Hepatocyte (in vitro differentiated cells): ENCODE measurements at regions not wholly inside any gene's neighbourhood (a gene's known extent, or its start where the extent isn't known, plus 50 kb on each side); places are given as distances from the start of the nearest gene placed in this dataset.

Experiments
- DNase-seq: peaks from one replicate; pipeline ENCODE4 v3.0.0-alpha.2; 2016; ENCODE audit warnings: low spot score
- H2AFZ ChIP-seq: fragments of 200-600 bp; sonication (generic); 2 replicates; pipeline ENCODE4 v1.6.0; 2016; ENCODE audit warnings: antibody characterized with exemption, mild to moderate bottlenecking
- H3K27ac ChIP-seq: fragments of 200-600 bp; sonication (generic); 2 replicates; pipeline ENCODE4 v1.5.1; 2016; ENCODE audit warnings: mild to moderate bottlenecking
- H3K27me3 ChIP-seq: fragments of 200-600 bp; sonication (generic); 2 replicates; pipeline ENCODE4 v1.6.1; 2016
- H3K36me3 ChIP-seq: fragments of 200-600 bp; sonication (generic); replicated peaks from 2 replicates; pipeline ENCODE4 v1.5.1; 2016; ENCODE audit warnings: low read depth; ENCODE audit not compliant: insufficient read depth
- H3K4me1 ChIP-seq: fragments of 200-600 bp; sonication (generic); 2 replicates; pipeline ENCODE4 v1.5.1; 2016; ENCODE audit warnings: mild to moderate bottlenecking, moderate library complexity; ENCODE audit not compliant: insufficient read depth
- H3K4me2 ChIP-seq: fragments of 200-600 bp; sonication (generic); 2 replicates; pipeline ENCODE4 v1.6.0; 2016
- H3K4me3 ChIP-seq: fragments of 200-600 bp; sonication (generic); 2 replicates; pipeline ENCODE4 v1.5.1; 2016; ENCODE audit warnings: mild to moderate bottlenecking
- H3K79me2 ChIP-seq: fragments of 200-600 bp; sonication (generic); 2 replicates; pipeline ENCODE4 v1.6.0; 2017; ENCODE audit warnings: mild to moderate bottlenecking
- H3K9me2 ChIP-seq: fragments of 200-600 bp; sonication (generic); replicated peaks from 2 replicates; pipeline ENCODE4 v1.6.0; 2017; ENCODE audit warnings: mild to moderate bottlenecking; ENCODE audit not compliant: insufficient read depth
- H3K9me3 ChIP-seq: fragments of 200-600 bp; sonication (generic); 2 replicates; pipeline ENCODE4 v1.5.1; 2016; ENCODE audit warnings: low read depth, mild to moderate bottlenecking
- H4K20me1 ChIP-seq: fragments of 200-600 bp; sonication (generic); 2 replicates; pipeline ENCODE4 v1.6.0; 2016; ENCODE audit warnings: mild to moderate bottlenecking; ENCODE audit not compliant: insufficient read depth, poor library complexity, severe bottlenecking
- EZH2 ChIP-seq: fragments of 200-600 bp; sonication (generic); IDR thresholded peaks from 2 replicates; pipeline ENCODE4 v1.6.1; 2016; ENCODE audit warnings: antibody characterized with exemption, mild to moderate bottlenecking, borderline replicate concordance
- EZH2phosphoT487 ChIP-seq: fragments of 200-600 bp; sonication (generic); IDR thresholded peaks from one replicate; pipeline ENCODE4 v1.6.1; 2018; ENCODE audit warnings: antibody characterized with exemption, mild to moderate bottlenecking, low read depth, moderate library complexity; ENCODE audit not compliant: unreplicated experiment, severe bottlenecking
- WGBS: methylation state at CpG from one replicate; pipeline ENCODE4 v1.1.6; 2016; ENCODE audit warnings: low lambda C conversion rate; ENCODE audit errors: missing lambda C conversion rate; 5-methylcytosine and 5-hydroxymethylcytosine counted together
- TF ChIP-seq, protein P1 (sequence below): fragments of 200-600 bp; sonication (generic); IDR thresholded peaks from 2 replicates; pipeline ENCODE4 v1.5.1; 2016; ENCODE audit warnings: antibody characterized with exemption, mild to moderate bottlenecking; ENCODE audit not compliant: poor library complexity

DNA sequence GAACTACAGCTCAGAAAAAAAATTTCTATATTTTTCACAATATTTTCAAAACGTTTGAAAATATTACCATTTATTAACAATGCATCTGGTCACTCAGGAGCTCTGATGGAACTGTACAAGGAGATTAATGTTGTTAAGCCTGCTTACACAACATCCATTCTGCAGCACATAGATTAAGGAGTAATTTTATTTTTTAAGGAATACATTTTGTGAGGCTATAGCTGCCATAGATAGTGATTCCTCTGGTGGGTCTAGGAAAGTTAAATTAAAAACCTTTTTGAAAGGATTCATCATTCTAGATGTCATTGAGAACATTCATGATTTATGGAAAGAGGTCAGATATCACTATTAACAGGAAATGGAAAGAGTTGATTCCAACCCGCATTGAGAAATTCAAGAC, 196.9 kb downstream of the C3orf38 start:
- Histone ChIP-seq H3K4me3 (no peak overlapping the region), H3K9me3 (no peaks in the 10 kb centered on the region), H3K27ac (no peak overlapping the region), H3K36me3 (no peaks in the 10 kb centered on the region), H3K4me2 (no peak overlapping the region), H3K4me1 (no peaks in the 10 kb centered on the region), H2AFZ (no peak overlapping the region), H3K9me2 (no peaks in the 10 kb centered on the region), H3K27me3 (no peaks in the 10 kb centered on the region), H4K20me1 (no peaks in the 10 kb centered on the region), H3K79me2 (no peaks in the 10 kb centered on the region)
- 82% methylated on average over 2 of the region's 2 CpGs for whole genome bisulfite sequencing
- no peak for DNase-seq
- TF ChIP-seq EZH2phosphoT487 (no peak), EZH2 (no peak)
- TF ChIP-seq, protein P1, sequence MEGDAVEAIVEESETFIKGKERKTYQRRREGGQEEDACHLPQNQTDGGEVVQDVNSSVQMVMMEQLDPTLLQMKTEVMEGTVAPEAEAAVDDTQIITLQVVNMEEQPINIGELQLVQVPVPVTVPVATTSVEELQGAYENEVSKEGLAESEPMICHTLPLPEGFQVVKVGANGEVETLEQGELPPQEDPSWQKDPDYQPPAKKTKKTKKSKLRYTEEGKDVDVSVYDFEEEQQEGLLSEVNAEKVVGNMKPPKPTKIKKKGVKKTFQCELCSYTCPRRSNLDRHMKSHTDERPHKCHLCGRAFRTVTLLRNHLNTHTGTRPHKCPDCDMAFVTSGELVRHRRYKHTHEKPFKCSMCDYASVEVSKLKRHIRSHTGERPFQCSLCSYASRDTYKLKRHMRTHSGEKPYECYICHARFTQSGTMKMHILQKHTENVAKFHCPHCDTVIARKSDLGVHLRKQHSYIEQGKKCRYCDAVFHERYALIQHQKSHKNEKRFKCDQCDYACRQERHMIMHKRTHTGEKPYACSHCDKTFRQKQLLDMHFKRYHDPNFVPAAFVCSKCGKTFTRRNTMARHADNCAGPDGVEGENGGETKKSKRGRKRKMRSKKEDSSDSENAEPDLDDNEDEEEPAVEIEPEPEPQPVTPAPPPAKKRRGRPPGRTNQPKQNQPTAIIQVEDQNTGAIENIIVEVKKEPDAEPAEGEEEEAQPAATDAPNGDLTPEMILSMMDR, result no peak

DNA sequence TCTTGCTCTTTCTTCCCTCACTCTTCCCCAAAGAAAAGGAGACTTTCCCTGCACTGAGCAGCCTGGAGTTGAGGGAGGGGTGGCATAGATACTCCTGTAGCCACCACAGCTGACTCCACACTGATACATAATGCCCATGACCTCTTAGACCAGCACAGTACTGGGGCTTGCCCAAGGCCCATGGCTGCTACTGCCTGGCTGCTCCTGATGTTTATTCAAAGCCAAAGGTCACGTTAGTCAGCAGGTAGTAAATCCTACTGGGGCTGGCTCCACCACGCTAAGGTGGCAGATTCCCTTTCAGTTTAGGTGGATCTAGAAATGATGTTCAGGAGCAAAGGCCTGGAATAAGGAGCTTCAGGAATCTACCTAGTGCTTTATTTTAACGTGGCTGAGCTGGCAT, 212.7 kb downstream of the C3orf38 start:
- no peaks in the 10 kb centered on the region for H4K20me1 ChIP-seq
- no peaks in the 10 kb centered on the region for H3K9me2 ChIP-seq
- no peaks in the 10 kb centered on the region for H3K4me1 ChIP-seq
- 45% methylated on average over 3 of the region's 3 CpGs for WGBS
- H3K79me2 ChIP-seq, result no peaks in the 10 kb centered on the region
- H3K4me2 ChIP-seq, result no peak overlapping the region
- DNase-seq, result peak; percentile 44
- H2AFZ ChIP-seq, result no peak overlapping the region
- H3K27me3 ChIP-seq, result no peaks in the 10 kb centered on the region
- no peaks in the 10 kb centered on the region for H3K36me3 ChIP-seq
- TF ChIP-seq EZH2, result no peak
- no peak for TF ChIP-seq EZH2phosphoT487
- no peak overlapping the region for H3K27ac ChIP-seq
- H3K9me3 ChIP-seq, result no peaks in the 10 kb centered on the region
- no peak overlapping the region for H3K4me3 ChIP-seq

DNA sequence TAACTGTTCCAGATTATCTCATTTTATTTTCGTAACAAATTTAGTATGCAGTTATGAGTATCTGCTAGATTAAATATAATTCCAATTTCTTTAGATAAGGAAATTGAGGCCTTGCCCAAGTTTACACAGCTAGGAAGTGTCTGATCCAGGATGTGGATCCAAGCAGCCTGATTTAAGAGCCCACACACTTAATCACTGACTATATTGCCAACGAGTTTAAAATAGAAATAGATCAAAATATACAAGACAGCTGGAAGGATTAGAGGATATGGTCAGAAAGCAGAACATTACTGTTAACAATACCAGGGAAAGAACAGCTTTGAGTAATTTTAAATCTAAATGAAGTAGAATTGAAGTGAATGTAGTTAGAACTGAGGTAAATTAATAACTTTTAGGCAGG, 215.2 kb downstream of the C3orf38 start:
- H3K4me2 ChIP-seq, result no peak overlapping the region
- no peak overlapping the region for H3K27ac ChIP-seq
- H3K4me1 ChIP-seq, result no peaks in the 10 kb centered on the region
- H3K27me3 ChIP-seq, result no peaks in the 10 kb centered on the region
- no peaks in the 10 kb centered on the region for H3K9me3 ChIP-seq
- H2AFZ ChIP-seq, result no peak overlapping the region
- H3K4me3 ChIP-seq, result no peak overlapping the region
- no peaks in the 10 kb centered on the region for H3K9me2 ChIP-seq
- H3K79me2 ChIP-seq, result no peaks in the 10 kb centered on the region
- TF ChIP-seq EZH2phosphoT487 (no peak), EZH2 (no peak)
- TF ChIP-seq, protein P1, result no peak
- no peaks in the 10 kb centered on the region for H4K20me1 ChIP-seq
- 82% methylated on average over 2 of the region's 2 CpGs for WGBS
- no peaks in the 10 kb centered on the region for H3K36me3 ChIP-seq
- no peak for DNase-seq

DNA sequence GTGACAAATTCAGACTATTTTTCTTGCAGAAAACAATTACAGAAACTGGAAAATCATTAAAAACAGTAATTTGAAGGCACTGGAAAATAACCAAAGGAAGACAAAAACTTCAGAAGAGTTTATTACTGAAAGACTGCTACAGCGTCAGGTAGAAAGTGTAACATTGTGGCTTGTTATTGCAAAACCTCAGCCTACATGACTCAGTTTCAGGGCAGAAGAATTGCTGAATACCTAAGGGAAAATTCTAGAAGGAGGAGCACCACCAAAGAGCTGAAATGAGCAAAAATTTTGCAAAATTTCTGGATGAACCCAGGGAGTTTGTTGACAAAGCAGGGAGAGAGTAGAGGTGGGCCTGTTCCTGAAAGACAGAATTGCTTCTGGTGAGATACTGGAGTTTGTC, 219.6 kb downstream of the C3orf38 start:
- WGBS, result 88% methylated on average over 1 of the region's 1 CpG
- no peak overlapping the region for H3K4me3 ChIP-seq

More for the DNA sequence above, 219.6 kb downstream of the C3orf38 start:
- Histone ChIP-seq H3K9me3 (peaks cover 8% of the 10 kb centered on the region), H3K36me3 (no peaks in the 10 kb centered on the region), H4K20me1 (no peaks in the 10 kb centered on the region), H3K4me2 (no peak overlapping the region), H2AFZ (no peak overlapping the region), H3K4me1 (no peaks in the 10 kb centered on the region), H3K27ac (no peak overlapping the region), H3K79me2 (no peaks in the 10 kb centered on the region), H3K27me3 (no peaks in the 10 kb centered on the region), H3K9me2 (no peaks in the 10 kb centered on the region)
- no peak for TF ChIP-seq EZH2phosphoT487
- no peak for TF ChIP-seq EZH2
- TF ChIP-seq, protein P1, result no peak
- DNase-seq, result no peak
